ENCODE measurements at regions not wholly inside any gene's neighbourhood (a gene's known extent, or its start where the extent isn't known, plus 50 kb on each side); places are given as distances from the start of the nearest gene placed in this dataset.

- TF ChIP-seq CTCF (IDR thresholded peaks at IDR 0.05; ENCODE audit: poor library complexity, severe bottlenecking) (no peak), EZH2 (IDR thresholded peaks at IDR 0.05; ENCODE audit: borderline replicate concordance, insufficient read depth, low read length, poor library complexity, severe bottlenecking) (no peak)
These were observed 123.5 kb upstream of the RFLNA start for GRCh38 chr12:124171231-124171979.

Data from neural cell (in vitro differentiated cells).